ENCODE measurements at regions not wholly inside any gene's neighbourhood (a gene's known extent, or its start where the extent isn't known, plus 50 kb on each side); places are given as distances from the start of the nearest gene placed in this dataset.
"Not testable (repeated sequence)": the region's sequence is repeated elsewhere in the genome, so short reads cannot be mapped to it uniquely, and the experiment has no call there.

- no peak for TF ChIP-seq CTCF (IDR thresholded peaks at IDR 0.05)
- ATAC-seq (no peak), DNase-seq (no peak)
- no peaks in the 10 kb centered on the region for H3K9me3 ChIP-seq
- no peaks in the 10 kb centered on the region for H3K4me1 ChIP-seq
- no peak overlapping the region for H3K4me3 ChIP-seq
- no peak overlapping the region for H3K27ac ChIP-seq
- no peaks in the 10 kb centered on the region for H3K36me3 ChIP-seq
- H3K27me3 ChIP-seq (ENCODE audit: low read depth): no peaks in the 10 kb centered on the region
- intact Hi-C loops (cut with DNase I): no loop called here
Observed at GRCh38 chr3:117871934-117872333, 1162.4 kb downstream of the TUSC7 start.

- intact Hi-C loops (cut with DNase I); H3K27me3 ChIP-seq (ENCODE audit: low read depth); H3K36me3 ChIP-seq; DNase-seq; H3K4me1 ChIP-seq; H3K27ac ChIP-seq; H3K4me3 ChIP-seq; H3K9me3 ChIP-seq; ATAC-seq: not testable (repeated sequence)
Observed at GRCh38 chr3:117872594-117873248, 1161.9 kb downstream of the IGSF11 start.

GRCh38 chr3:117873249-117873600 is 1161.4 kb downstream of the IGSF11 start:
- H3K4me3 ChIP-seq: no peak overlapping the region
- no peak for DNase-seq
- ATAC-seq: no peak
- TF ChIP-seq CTCF (IDR thresholded peaks at IDR 0.05): no peak
- H3K27me3 ChIP-seq (ENCODE audit: low read depth): no peaks in the 10 kb centered on the region
- H3K4me1 ChIP-seq: no peaks in the 10 kb centered on the region
- intact Hi-C loops (cut with DNase I): no loop called here
- no peaks in the 10 kb centered on the region for H3K36me3 ChIP-seq
- H3K9me3 ChIP-seq: no peaks in the 10 kb centered on the region
- H3K27ac ChIP-seq: no peak overlapping the region

GRCh38 chr3:117874028-117874690 is 1160.5 kb downstream of the IGSF11 start:
- ATAC-seq: no peak

GRCh38 chr3:117874904-117875874 is 1159.5 kb downstream of the IGSF11 start:
- DNase-seq (no peak), ATAC-seq (no peak)
- Histone ChIP-seq H3K4me1 (no peaks in the 10 kb centered on the region), H3K36me3 (no peaks in the 10 kb centered on the region), H3K27me3 (ENCODE audit: low read depth) (no peaks in the 10 kb centered on the region), H3K4me3 (no peak overlapping the region), H3K9me3 (no peaks in the 10 kb centered on the region), H3K27ac (no peak overlapping the region)
- intact Hi-C loops (cut with DNase I): no loop called here
- no peak for TF ChIP-seq CTCF (IDR thresholded peaks at IDR 0.05)

More at GRCh38 chr3:117874028-117874690, 1160.5 kb downstream of the IGSF11 start:
- intact Hi-C loops (cut with DNase I): no loop called here
- Histone ChIP-seq H3K4me1 (no peaks in the 10 kb centered on the region), H3K9me3 (no peaks in the 10 kb centered on the region), H3K27ac (no peak overlapping the region), H3K4me3 (no peak overlapping the region), H3K27me3 (ENCODE audit: low read depth) (no peaks in the 10 kb centered on the region), H3K36me3 (no peaks in the 10 kb centered on the region)
- DNase-seq: no peak
- TF ChIP-seq CTCF (IDR thresholded peaks at IDR 0.05): no peak

Data from lower lobe of right lung (tissue), 2 donors.